Lung (tissue), 11 donors: ENCODE measurements at regions not wholly inside any gene's neighbourhood (a gene's known extent, or its start where the extent isn't known, plus 50 kb on each side); places are given as distances from the start of the nearest gene placed in this dataset.

Source experiments
- ATAC-seq: fragments of 200-7000 bp; cut with Tn5 transposase; one replicate; pipeline ENCODE4 v1.9.1; 2020; ENCODE audit warnings: moderate number of reproducible peaks; ENCODE audit not compliant: insufficient read depth, low FRiP score
- DNase-seq, 3 donors: peaks; one replicate each; pipeline ENCODE4 v3.0.0-alpha.2; 2013 to 2017
- H3K27ac ChIP-seq, 2 donors: one replicate each; pipeline ENCODE4 v1.5.1; 2013; ENCODE audit warnings: mild to moderate bottlenecking in 2 of 2, moderate library complexity in 2 of 2, control low read depth in 1 of 2, inconsistent platforms in 1 of 2, low read depth in 1 of 2, low read length in 1 of 2
- H3K27me3 ChIP-seq, 3 donors: one replicate each; pipeline ENCODE4 v1.5.1; 2013; ENCODE audit warnings: low read length in 2 of 3; ENCODE audit not compliant: control insufficient read depth in 3 of 3, insufficient read depth in 3 of 3
- H3K36me3 ChIP-seq, 4 donors: one replicate each; pipeline ENCODE4 v1.5.1; 2013; ENCODE audit warnings: low read length in 4 of 4, mild to moderate bottlenecking in 1 of 4, moderate library complexity in 1 of 4; ENCODE audit not compliant: control insufficient read depth in 4 of 4, insufficient read depth in 4 of 4
- H3K4me1 ChIP-seq, 5 donors: one replicate each; pipeline ENCODE4 v1.5.1; 2013; ENCODE audit warnings: low read length in 5 of 5, mild to moderate bottlenecking in 2 of 5, moderate library complexity in 1 of 5; ENCODE audit not compliant: control insufficient read depth in 5 of 5, insufficient read depth in 5 of 5
- H3K4me3 ChIP-seq: one replicate; pipeline ENCODE4 v1.5.1; 2013; ENCODE audit warnings: mild to moderate bottlenecking, control low read depth, moderate library complexity
- H3K9ac ChIP-seq, 2 donors: one replicate each; pipeline ENCODE4 v1.5.1; 2013; ENCODE audit warnings: low read length in 2 of 2, control low read depth in 1 of 2; ENCODE audit not compliant: insufficient read depth in 1 of 2
- H3K9me3 ChIP-seq, 4 donors: one replicate each; pipeline ENCODE4 v1.5.1; 2013; ENCODE audit warnings: low read length in 3 of 4, mild to moderate bottlenecking in 1 of 4, moderate library complexity in 1 of 4; ENCODE audit not compliant: control insufficient read depth in 4 of 4, insufficient read depth in 3 of 4
- CTCF ChIP-seq: IDR thresholded peaks from 2 replicates; pipeline ENCODE4 v1.5.1; 2012; ENCODE audit warnings: mild to moderate bottlenecking; ENCODE audit errors: control extremely low read depth, extremely low read depth
- WGBS, 2 donors: extraction: QIAGEN DNeasy Blood & Tissue Kit; methylation state at CpG; one replicate each; pipeline ENCODE4 v1.1.7; 2013; 5-methylcytosine and 5-hydroxymethylcytosine counted together
- donor health status: control.
- donor health status: control.
- donor health status: Bipolar disorder and iron deficiency.
- donor health status: healthy.
- donor health status: DM: yes; HTN: yes; CAD: no.

- no peak for ATAC-seq
- 59 to 70% methylated on average over 1 of the region's 1 CpG for WGBS, 2 donors
- Histone ChIP-seq H3K9me3 (no peaks in the 10 kb centered on the region), H3K36me3 (no peaks in the 10 kb centered on the region), H3K4me1 (no peaks in the 10 kb centered on the region), H3K27ac (no peak overlapping the region), H3K4me3 (no peak overlapping the region), H3K27me3 (no peaks in the 10 kb centered on the region), H3K9ac (no peak overlapping the region)
- no peak for DNase-seq
- TF ChIP-seq CTCF, result no peak
These were observed 138.8 kb upstream of the PEX5L start for GRCh38 chr3:180175572-180175971.

- no peak for ATAC-seq
These were observed 139.3 kb upstream of the PEX5L start for GRCh38 chr3:180176059-180176458.

GRCh38 chr3:180177255-180177654, 140.5 kb upstream of the PEX5L start:
- ATAC-seq (no peak), DNase-seq (no peak)
- Histone ChIP-seq H3K4me3 (no peak overlapping the region), H3K4me1 (no peaks in the 10 kb centered on the region), H3K36me3 (no peaks in the 10 kb centered on the region), H3K9ac (no peak overlapping the region), H3K9me3 (no peaks in the 10 kb centered on the region), H3K27ac (no peak overlapping the region), H3K27me3 (no peaks in the 10 kb centered on the region)
- TF ChIP-seq CTCF, result no peak
- 83 to 84% methylated on average over 4 of the region's 4 CpGs for WGBS, 2 donors

More at GRCh38 chr3:180176059-180176458, 139.3 kb upstream of the PEX5L start:
- Histone ChIP-seq H3K4me1 (no peaks in the 10 kb centered on the region), H3K9me3 (no peaks in the 10 kb centered on the region), H3K27me3 (no peaks in the 10 kb centered on the region), H3K4me3 (no peak overlapping the region), H3K9ac (no peak overlapping the region), H3K27ac (no peak overlapping the region), H3K36me3 (no peaks in the 10 kb centered on the region)
- DNase-seq, result no peak
- no peak for TF ChIP-seq CTCF
- 74 to 84% methylated on average over 3 of the region's 3 CpGs for WGBS, 2 donors

GRCh38 chr3:180179562-180179961, 142.8 kb upstream of the PEX5L start:
- DNase-seq (no peak), ATAC-seq (no peak)
- Histone ChIP-seq H3K27ac (no peak overlapping the region), H3K4me3 (no peak overlapping the region), H3K4me1 (no peaks in the 10 kb centered on the region), H3K27me3 (no peaks in the 10 kb centered on the region), H3K36me3 (no peaks in the 10 kb centered on the region), H3K9me3 (peaks cover 0 to under 1% (median 0%) of the 10 kb centered on the region in 4 donors), H3K9ac (no peak overlapping the region)
- WGBS, 2 donors, result 69 to 75% methylated on average over 2 of the region's 2 CpGs
- no peak for TF ChIP-seq CTCF
